Natural killer cell (primary cell): ENCODE measurements at regions not wholly inside any gene's neighbourhood (a gene's known extent, or its start where the extent isn't known, plus 50 kb on each side); places are given as distances from the start of the nearest gene placed in this dataset.

ENCODE experiments used
- ATAC-seq, 3 donors: fragments of 150-1000 bp in 2 of 3; fragments of 200-7000 bp in 1 of 3; cut with Tn5 transposase; 1 replicate in 1 of 3; 2 replicates in 2 of 3; pipeline ENCODE4 v1.10.0; 2021; ENCODE audit warnings: mild to moderate bottlenecking in 2 of 3, moderate library complexity in 2 of 3
- DNase-seq, 2 donors: peaks; one replicate each; pipeline versions ENCODE4 v3.0.0 to v3.0.0-alpha.2; 2013 to 2021; ENCODE audit warnings: mixed read lengths in 1 of 2
- H3K27ac ChIP-seq: one replicate; pipeline ENCODE4 v1.5.1; 2013; ENCODE audit warnings: mild to moderate bottlenecking, low read length
- H3K27me3 ChIP-seq: one replicate; pipeline ENCODE4 v1.6.1; 2013; ENCODE audit warnings: low read length; ENCODE audit not compliant: control insufficient read depth, insufficient read depth
- H3K36me3 ChIP-seq: one replicate; pipeline ENCODE4 v1.6.1; 2013; ENCODE audit warnings: low read length; ENCODE audit not compliant: control insufficient read depth, insufficient read depth
- H3K4me1 ChIP-seq: one replicate; pipeline ENCODE4 v1.6.1; 2013; ENCODE audit warnings: low read length; ENCODE audit not compliant: control insufficient read depth, insufficient read depth
- H3K4me3 ChIP-seq: one replicate; pipeline ENCODE4 v1.5.1; 2013; ENCODE audit warnings: low read length
- H3K9me3 ChIP-seq: one replicate; pipeline ENCODE4 v1.6.1; 2013; ENCODE audit warnings: low read length; ENCODE audit not compliant: control insufficient read depth, insufficient read depth
- H3K27ac Mint-ChIP-seq, 2 donors: one replicate each; pipeline ENCODE4 v1.8.0; 2022; ENCODE audit warnings: mild to moderate bottlenecking in 2 of 2, mixed read lengths in 2 of 2, moderate library complexity in 1 of 2
- H3K27me3 Mint-ChIP-seq, 2 donors: one replicate each; pipeline ENCODE4 v1.8.0; 2022; ENCODE audit warnings: low read depth in 2 of 2, mixed read lengths in 2 of 2
- H3K36me3 Mint-ChIP-seq: one replicate; pipeline ENCODE4 v1.8.0; 2022; ENCODE audit warnings: mixed read lengths
- H3K4me1 Mint-ChIP-seq, 2 donors: one replicate each; pipeline ENCODE4 v1.8.0; 2022; ENCODE audit warnings: mixed read lengths in 2 of 2
- H3K4me3 Mint-ChIP-seq: one replicate; pipeline ENCODE4 v1.8.0; 2022; ENCODE audit warnings: mild to moderate bottlenecking, moderate library complexity, mixed read lengths
- H3K9me3 Mint-ChIP-seq, 2 donors: one replicate each; pipeline ENCODE4 v1.8.0; 2022; ENCODE audit warnings: mixed read lengths in 2 of 2
- CTCF ChIP-seq: fragments of 200-600 bp; IDR thresholded peaks from one replicate; pipeline ENCODE4 v1.8.0; 2022; ENCODE audit warnings: antibody characterized with exemption
- WGBS: methylation state at CpG from one replicate; pipeline ENCODE4 v1.1.7; 2013; ENCODE audit warnings: missing lambda C conversion rate; ENCODE audit not compliant: insufficient coverage; 5-methylcytosine and 5-hydroxymethylcytosine counted together
- intact Hi-C: fragments of 100-400 bp; cut with micrococcal nuclease; formaldehyde crosslinking; loops from one replicate; pipeline ENCODE4 v1.14.2; 2022

GRCh38 chr2:71796174-71796593 lies 342.8 kb downstream of the DYSF start:
- intact Hi-C loops, result no loop called here
- no peaks in the 10 kb centered on the region for H3K27me3 Mint-ChIP-seq
- Histone ChIP-seq H3K4me3 (no peak overlapping the region), H3K27ac (no peak overlapping the region), H3K4me1 (no peaks in the 10 kb centered on the region), H3K36me3 (no peaks in the 10 kb centered on the region), H3K27me3 (no peaks in the 10 kb centered on the region), H3K9me3 (no peaks in the 10 kb centered on the region)
- no peak for TF ChIP-seq CTCF
- 70% methylated on average over 9 of the region's 9 CpGs for whole genome bisulfite sequencing
- H3K36me3 Mint-ChIP-seq, result no peaks in the 10 kb centered on the region
- H3K4me1 Mint-ChIP-seq, result no peaks in the 10 kb centered on the region
- H3K4me3 Mint-ChIP-seq, result no peak overlapping the region
- no peak overlapping the region for H3K27ac Mint-ChIP-seq
- no peak for ATAC-seq
- no peaks in the 10 kb centered on the region for H3K9me3 Mint-ChIP-seq
- no peak for DNase-seq

GRCh38 chr2:71795486-71795885 lies 342.1 kb downstream of the DYSF start:
- H3K9me3 ChIP-seq, result no peaks in the 10 kb centered on the region
- no peaks in the 10 kb centered on the region for H3K4me1 ChIP-seq
- H3K36me3 ChIP-seq, result no peaks in the 10 kb centered on the region
- Mint-ChIP-seq H3K36me3 (no peaks in the 10 kb centered on the region), H3K27me3 (no peaks in the 10 kb centered on the region), H3K9me3 (no peaks in the 10 kb centered on the region), H3K4me1 (no peaks in the 10 kb centered on the region), H3K27ac (no peak overlapping the region), H3K4me3 (no peak overlapping the region)
- no peak overlapping the region for H3K4me3 ChIP-seq
- 89% methylated on average over 1 of the region's 1 CpG for WGBS
- DNase-seq (no peak), ATAC-seq (no peak)
- intact Hi-C loops, result no loop called here
- no peaks in the 10 kb centered on the region for H3K27me3 ChIP-seq
- H3K27ac ChIP-seq, result no peak overlapping the region
- no peak for TF ChIP-seq CTCF

DNA sequence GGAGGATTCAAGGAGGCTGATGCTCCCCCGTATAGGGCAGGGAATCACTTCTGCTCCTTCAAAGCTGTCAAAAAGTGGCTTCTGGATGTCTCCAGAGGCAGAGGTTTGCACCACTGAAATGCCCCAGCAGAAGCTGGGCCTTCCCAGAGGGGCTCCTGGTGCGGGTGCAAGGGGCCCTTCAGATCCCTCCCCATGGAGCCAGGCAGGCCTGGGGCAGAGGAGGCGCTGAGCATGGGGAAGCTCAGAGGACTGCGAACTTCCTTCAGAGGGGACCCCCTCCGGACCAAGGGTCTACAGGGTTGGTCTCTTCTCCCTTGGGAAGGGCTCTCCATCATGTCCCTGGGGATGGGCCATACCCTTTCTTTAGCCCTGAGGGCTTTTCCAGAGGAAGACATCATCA lies 341.2 kb downstream of the DYSF start:
- no peak for TF ChIP-seq CTCF
- Histone ChIP-seq H3K4me1 (no peaks in the 10 kb centered on the region), H3K27ac (no peak overlapping the region), H3K27me3 (no peaks in the 10 kb centered on the region), H3K4me3 (no peak overlapping the region), H3K36me3 (no peaks in the 10 kb centered on the region), H3K9me3 (no peaks in the 10 kb centered on the region)
- Mint-ChIP-seq H3K27me3 (no peaks in the 10 kb centered on the region), H3K36me3 (no peaks in the 10 kb centered on the region), H3K4me3 (no peak overlapping the region), H3K27ac (no peak overlapping the region), H3K4me1 (no peaks in the 10 kb centered on the region), H3K9me3 (no peaks in the 10 kb centered on the region)
- ATAC-seq, result no peak
- intact Hi-C loops, result no loop called here
- WGBS, result 69% methylated on average over 5 of the region's 5 CpGs
- no peak for DNase-seq

GRCh38 chr2:71793926-71794325 lies 340.6 kb downstream of the DYSF start:
- no peaks in the 10 kb centered on the region for H3K36me3 Mint-ChIP-seq
- no peak overlapping the region for H3K27ac Mint-ChIP-seq
- H3K36me3 ChIP-seq, result no peaks in the 10 kb centered on the region
- no peaks in the 10 kb centered on the region for H3K9me3 Mint-ChIP-seq
- no peak for TF ChIP-seq CTCF
- WGBS, result 88% methylated on average over 2 of the region's 2 CpGs
- ATAC-seq (no peak), DNase-seq (no peak)
- H3K9me3 ChIP-seq, result no peaks in the 10 kb centered on the region
- H3K4me3 Mint-ChIP-seq, result no peak overlapping the region
- no peaks in the 10 kb centered on the region for H3K4me1 ChIP-seq
- H3K27me3 ChIP-seq, result no peaks in the 10 kb centered on the region
- H3K4me1 Mint-ChIP-seq, result no peaks in the 10 kb centered on the region
- no peaks in the 10 kb centered on the region for H3K27me3 Mint-ChIP-seq
- intact Hi-C loops, result no loop called here
- H3K27ac ChIP-seq, result no peak overlapping the region
- H3K4me3 ChIP-seq, result no peak overlapping the region
